ENCODE measurements at regions not wholly inside any gene's neighbourhood (a gene's known extent, or its start where the extent isn't known, plus 50 kb on each side); places are given as distances from the start of the nearest gene placed in this dataset.
"Not testable (repeated sequence)": the region's sequence is repeated elsewhere in the genome, so short reads cannot be mapped to it uniquely, and the experiment has no call there.

GRCh38 chr4:85029453-85029852 is 63.0 kb upstream of the WDFY3 start:
- no peak overlapping the region for H3K4me3 ChIP-seq (ENCODE audit: insufficient read depth in 1 of 2, low read depth in 1 of 2, low read length in 2 of 2)
- no peak overlapping the region for H2BK12ac ChIP-seq (ENCODE audit: low read length in 2 of 2)
- no peak overlapping the region for H3K4me2 ChIP-seq (ENCODE audit: low read length, poor library complexity, severe bottlenecking)
- H3K23ac ChIP-seq (ENCODE audit: low read length in 2 of 2), result no peak overlapping the region
- no peaks in the 10 kb centered on the region for H3K4me1 ChIP-seq (ENCODE audit: control insufficient read depth, insufficient read depth, low read depth, low read length)
- H2BK120ac ChIP-seq (ENCODE audit: low read depth, low read length), result no peak overlapping the region
- H3K36me3 ChIP-seq (ENCODE audit: control insufficient read depth in 1 of 2, insufficient read depth in 2 of 2, low read depth in 1 of 2, low read length in 2 of 2), result no peaks in the 10 kb centered on the region
- no peak overlapping the region for H4K8ac ChIP-seq (ENCODE audit: low read length)
- H3K79me1 ChIP-seq (replicated peaks; ENCODE audit: low read length, poor library complexity, severe bottlenecking), result no peaks in the 10 kb centered on the region
- H3K27ac ChIP-seq (ENCODE audit: low read length, poor library complexity, severe bottlenecking), result no peak overlapping the region
- no peak overlapping the region for H2BK5ac ChIP-seq (ENCODE audit: low read depth, low read length, poor library complexity, severe bottlenecking)
- H3K27me3 ChIP-seq (ENCODE audit: control insufficient read depth in 1 of 2, insufficient read depth in 1 of 2, low read length in 2 of 2), result no peaks in the 10 kb centered on the region
- H3K4ac ChIP-seq (ENCODE audit: low read depth in 1 of 2, low read length in 2 of 2), result no peak overlapping the region
- 85% methylated on average over 4 of the region's 4 CpGs for WGBS
- no peak overlapping the region for H3K9ac ChIP-seq (ENCODE audit: low read length)
- H2AK5ac ChIP-seq (ENCODE audit: low read length, severe bottlenecking), result no peak overlapping the region
- no peak overlapping the region for H4K91ac ChIP-seq (ENCODE audit: low read length)
- H3K18ac ChIP-seq (ENCODE audit: low read depth in 1 of 2, low read length in 2 of 2), result no peak overlapping the region
- no peak overlapping the region for H3K14ac ChIP-seq (ENCODE audit: low read length in 2 of 2)
- no peak for DNase-seq
- peaks cover 4% of the 10 kb centered on the region for H3K9me3 ChIP-seq (ENCODE audit: control insufficient read depth, low read length)
- no peak overlapping the region for H2AFZ ChIP-seq (ENCODE audit: low read depth, low read length)
- H2BK15ac ChIP-seq (ENCODE audit: low read depth, poor library complexity, severe bottlenecking), result no peak overlapping the region

GRCh38 chr4:85030156-85030555 is 63.7 kb upstream of the WDFY3 start:
- no peak overlapping the region for H3K4ac ChIP-seq (ENCODE audit: low read depth in 1 of 2, low read length in 2 of 2)
- no peak overlapping the region for H3K18ac ChIP-seq (ENCODE audit: low read depth in 1 of 2, low read length in 2 of 2)
- no peak overlapping the region for H2AK5ac ChIP-seq (ENCODE audit: low read length, severe bottlenecking)
- H2BK120ac ChIP-seq (ENCODE audit: low read depth, low read length), result no peak overlapping the region
- peaks cover 8% of the 10 kb centered on the region for H3K9me3 ChIP-seq (ENCODE audit: control insufficient read depth, low read length)
- H3K79me1 ChIP-seq (replicated peaks; ENCODE audit: low read length, poor library complexity, severe bottlenecking), result no peaks in the 10 kb centered on the region
- no peak overlapping the region for H3K9ac ChIP-seq (ENCODE audit: low read length)
- H3K4me2 ChIP-seq (ENCODE audit: low read length, poor library complexity, severe bottlenecking), result no peak overlapping the region
- H3K14ac ChIP-seq (ENCODE audit: low read length in 2 of 2), result no peak overlapping the region
- H2BK12ac ChIP-seq (ENCODE audit: low read length in 2 of 2), result no peak overlapping the region
- H4K8ac ChIP-seq (ENCODE audit: low read length), result no peak overlapping the region
- H3K23ac ChIP-seq (ENCODE audit: low read length in 2 of 2), result no peak overlapping the region
- H4K91ac ChIP-seq (ENCODE audit: low read length), result no peak overlapping the region
- 87% methylated on average over 3 of the region's 3 CpGs for WGBS
- H3K36me3 ChIP-seq (ENCODE audit: control insufficient read depth in 1 of 2, insufficient read depth in 2 of 2, low read depth in 1 of 2, low read length in 2 of 2), result no peaks in the 10 kb centered on the region
- H3K27me3 ChIP-seq (ENCODE audit: control insufficient read depth in 1 of 2, insufficient read depth in 1 of 2, low read length in 2 of 2), result no peaks in the 10 kb centered on the region
- DNase-seq, result no peak
- no peak overlapping the region for H2BK15ac ChIP-seq (ENCODE audit: low read depth, poor library complexity, severe bottlenecking)
- H3K27ac ChIP-seq (ENCODE audit: low read length, poor library complexity, severe bottlenecking), result no peak overlapping the region
- no peak overlapping the region for H2AFZ ChIP-seq (ENCODE audit: low read depth, low read length)
- no peak overlapping the region for H2BK5ac ChIP-seq (ENCODE audit: low read depth, low read length, poor library complexity, severe bottlenecking)
- no peak overlapping the region for H3K4me3 ChIP-seq (ENCODE audit: insufficient read depth in 1 of 2, low read depth in 1 of 2, low read length in 2 of 2)
- no peaks in the 10 kb centered on the region for H3K4me1 ChIP-seq (ENCODE audit: control insufficient read depth, insufficient read depth, low read depth, low read length)

- H3K14ac ChIP-seq (ENCODE audit: low read length in 2 of 2); H3K9ac ChIP-seq (ENCODE audit: low read length); H2BK120ac ChIP-seq (ENCODE audit: low read depth, low read length); H2BK12ac ChIP-seq (ENCODE audit: low read length in 2 of 2); H3K79me1 ChIP-seq (replicated peaks; ENCODE audit: low read length, poor library complexity, severe bottlenecking); H3K36me3 ChIP-seq (ENCODE audit: control insufficient read depth in 1 of 2, insufficient read depth in 2 of 2, low read depth in 1 of 2, low read length in 2 of 2); H3K18ac ChIP-seq (ENCODE audit: low read depth in 1 of 2, low read length in 2 of 2); H4K8ac ChIP-seq (ENCODE audit: low read length); H3K4ac ChIP-seq (ENCODE audit: low read depth in 1 of 2, low read length in 2 of 2); H3K4me2 ChIP-seq (ENCODE audit: low read length, poor library complexity, severe bottlenecking); H3K23ac ChIP-seq (ENCODE audit: low read length in 2 of 2); H3K27ac ChIP-seq (ENCODE audit: low read length, poor library complexity, severe bottlenecking); H2AK5ac ChIP-seq (ENCODE audit: low read length, severe bottlenecking); H3K9me3 ChIP-seq (ENCODE audit: control insufficient read depth, low read length); H3K27me3 ChIP-seq (ENCODE audit: control insufficient read depth in 1 of 2, insufficient read depth in 1 of 2, low read length in 2 of 2); H4K91ac ChIP-seq (ENCODE audit: low read length); H2AFZ ChIP-seq (ENCODE audit: low read depth, low read length); DNase-seq; H2BK15ac ChIP-seq (ENCODE audit: low read depth, poor library complexity, severe bottlenecking); H2BK5ac ChIP-seq (ENCODE audit: low read depth, low read length, poor library complexity, severe bottlenecking); H3K4me1 ChIP-seq (ENCODE audit: control insufficient read depth, insufficient read depth, low read depth, low read length); H3K4me3 ChIP-seq (ENCODE audit: insufficient read depth in 1 of 2, low read depth in 1 of 2, low read length in 2 of 2): not testable (repeated sequence)
- 93% methylated on average over 6 of the region's 6 CpGs for WGBS
Measured at GRCh38 chr4:85033838-85034237, 67.3 kb upstream of the WDFY3 start.

- WGBS, result 41% methylated on average over 1 of the region's 1 CpG
- no peak overlapping the region for H4K8ac ChIP-seq (ENCODE audit: low read length)
Measured at GRCh38 chr4:85039526-85039925, 73.0 kb upstream of the WDFY3 start.

More at GRCh38 chr4:85039526-85039925, 73.0 kb upstream of the WDFY3 start:
- H3K27me3 ChIP-seq (ENCODE audit: control insufficient read depth in 1 of 2, insufficient read depth in 1 of 2, low read length in 2 of 2), result no peaks in the 10 kb centered on the region
- H3K27ac ChIP-seq (ENCODE audit: low read length, poor library complexity, severe bottlenecking), result no peak overlapping the region
- no peaks in the 10 kb centered on the region for H3K4me1 ChIP-seq (ENCODE audit: control insufficient read depth, insufficient read depth, low read depth, low read length)
- no peak overlapping the region for H3K14ac ChIP-seq (ENCODE audit: low read length in 2 of 2)
- H4K91ac ChIP-seq (ENCODE audit: low read length), result no peak overlapping the region
- no peak overlapping the region for H3K23ac ChIP-seq (ENCODE audit: low read length in 2 of 2)
- H2BK120ac ChIP-seq (ENCODE audit: low read depth, low read length), result no peak overlapping the region
- no peak overlapping the region for H2AFZ ChIP-seq (ENCODE audit: low read depth, low read length)
- DNase-seq, result peak; percentile 75
- H3K4ac ChIP-seq (ENCODE audit: low read depth in 1 of 2, low read length in 2 of 2), result no peak overlapping the region
- H3K4me3 ChIP-seq (ENCODE audit: insufficient read depth in 1 of 2, low read depth in 1 of 2, low read length in 2 of 2), result no peak overlapping the region
- H3K9me3 ChIP-seq (ENCODE audit: control insufficient read depth, low read length), result peaks cover 4% of the 10 kb centered on the region
- H2BK12ac ChIP-seq (ENCODE audit: low read length in 2 of 2), result no peak overlapping the region
- no peak overlapping the region for H2BK15ac ChIP-seq (ENCODE audit: low read depth, poor library complexity, severe bottlenecking)
- no peak overlapping the region for H3K4me2 ChIP-seq (ENCODE audit: low read length, poor library complexity, severe bottlenecking)
- no peaks in the 10 kb centered on the region for H3K36me3 ChIP-seq (ENCODE audit: control insufficient read depth in 1 of 2, insufficient read depth in 2 of 2, low read depth in 1 of 2, low read length in 2 of 2)
- H2BK5ac ChIP-seq (ENCODE audit: low read depth, low read length, poor library complexity, severe bottlenecking), result no peak overlapping the region
- H2AK5ac ChIP-seq (ENCODE audit: low read length, severe bottlenecking), result no peak overlapping the region
- H3K18ac ChIP-seq (ENCODE audit: low read depth in 1 of 2, low read length in 2 of 2), result no peak overlapping the region
- H3K9ac ChIP-seq (ENCODE audit: low read length), result peak overlapping the region; percentile 57
- H3K79me1 ChIP-seq (replicated peaks; ENCODE audit: low read length, poor library complexity, severe bottlenecking), result no peaks in the 10 kb centered on the region

All from mesenchymal stem cell (in vitro differentiated cells and primary cell).